OCI-LY7 (cell line): ENCODE measurements at regions not wholly inside any gene's neighbourhood (a gene's known extent, or its start where the extent isn't known, plus 50 kb on each side); places are given as distances from the start of the nearest gene placed in this dataset.

ENCODE experiments used
- CTCF ChIP-seq: fragments of 200-600 bp; sonication (generic); conservative IDR thresholded peaks from 2 replicates; pipeline ENCODE4 v1.5.1; 2014; ENCODE audit warnings: mild to moderate bottlenecking, antibody characterized with exemption, low read length, moderate library complexity, mixed read lengths
- EZH2phosphoT487 ChIP-seq: fragments of 200-600 bp; sonication (generic); IDR thresholded peaks from 2 replicates; pipeline ENCODE4 v1.6.1; 2018; ENCODE audit warnings: low read depth, borderline replicate concordance, mild to moderate bottlenecking, mixed run types, antibody characterized with exemption, low read length, moderate library complexity, mixed read lengths

- no peak for TF ChIP-seq CTCF
- no peak for TF ChIP-seq EZH2phosphoT487
Measured at GRCh38 chr5:152466085-152466745, 61.1 kb upstream of the NMUR2 start.
